ENCODE measurements at regions not wholly inside any gene's neighbourhood (a gene's known extent, or its start where the extent isn't known, plus 50 kb on each side); places are given as distances from the start of the nearest gene placed in this dataset.

GRCh38 chr21:27839512-27840115 is 872.7 kb upstream of the ADAMTS5 start:
- no peak for FAIRE-seq

DNA sequence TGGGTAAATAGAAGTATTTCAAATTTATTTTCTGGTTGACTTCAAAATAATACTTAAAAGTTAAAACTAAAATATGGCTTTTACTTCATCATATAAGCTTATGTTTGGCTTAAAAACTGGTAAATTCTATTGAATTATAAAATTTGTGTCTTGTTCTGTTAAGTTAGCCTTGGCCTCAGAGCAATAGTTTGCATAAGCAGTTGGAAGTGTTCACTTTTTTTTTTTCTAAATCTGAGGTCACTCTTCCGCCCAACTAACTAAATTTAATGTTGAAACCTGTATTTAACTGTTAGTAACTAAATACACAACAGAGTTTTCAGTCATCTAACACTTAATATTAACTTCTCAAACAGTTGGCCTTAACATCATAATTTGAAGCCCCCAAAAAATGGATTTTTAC is 871.7 kb upstream of the ADAMTS5 start:
- no peak for FAIRE-seq

- no peak for FAIRE-seq
These were observed 871.0 kb upstream of the ADAMTS5 start for GRCh38 chr21:27837936-27838335.

DNA sequence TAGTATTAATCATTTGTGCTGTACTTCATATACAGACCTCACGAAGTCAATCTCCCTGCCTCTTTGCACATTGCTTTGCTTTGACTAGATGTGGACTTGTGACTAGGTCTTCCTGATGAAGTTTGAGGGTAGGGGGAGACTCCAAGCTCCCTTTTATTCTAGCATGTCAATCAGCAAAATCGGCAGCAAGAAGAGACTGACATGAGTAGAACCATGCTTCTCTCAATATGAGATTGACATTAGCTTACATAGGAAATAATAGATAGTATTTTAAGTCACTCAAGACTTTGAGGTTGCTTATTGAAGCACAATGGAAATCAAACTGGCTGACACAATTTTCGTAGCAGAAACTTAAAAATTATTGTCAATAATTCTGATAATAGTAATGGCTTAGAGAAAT is 866.4 kb upstream of the ADAMTS5 start:
- no peak for FAIRE-seq

DNA sequence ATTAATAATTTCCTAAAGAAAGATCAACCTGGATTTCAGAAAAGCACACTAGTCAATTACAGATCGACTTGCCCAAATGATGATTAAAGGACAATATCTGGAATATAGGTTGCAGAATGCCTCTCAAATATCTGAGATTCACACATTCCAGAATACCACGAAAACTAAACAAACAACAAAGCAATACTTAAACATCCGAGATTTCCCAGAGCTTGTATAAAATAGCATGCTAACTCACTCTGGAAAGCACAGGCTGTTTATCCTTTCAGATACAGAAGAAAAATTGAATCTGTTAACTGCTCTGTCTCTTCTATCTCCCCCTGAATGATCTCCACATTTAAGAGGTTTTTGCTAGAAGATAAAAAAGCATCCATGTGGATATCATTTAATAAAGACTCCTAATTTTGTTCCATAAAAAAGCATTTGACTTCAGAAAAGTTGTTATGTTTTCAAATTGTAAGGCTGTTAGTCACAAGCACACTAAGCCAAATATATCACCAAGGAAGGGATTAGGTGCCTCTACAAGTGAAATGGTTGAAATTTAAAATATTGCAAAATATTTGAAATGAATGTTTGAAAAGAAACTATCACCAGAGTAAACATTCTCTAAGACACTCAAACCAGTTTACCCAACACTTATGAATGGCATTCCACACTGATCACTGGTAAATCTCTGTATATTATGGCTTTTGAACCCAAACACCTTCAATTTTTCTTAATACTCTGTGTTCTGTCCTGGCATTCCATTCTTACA is 865.1 kb upstream of the ADAMTS5 start:
- FAIRE-seq = no peak

- no peak for FAIRE-seq
These were observed 864.3 kb upstream of the ADAMTS5 start for GRCh38 chr21:27831177-27831576.

DNA sequence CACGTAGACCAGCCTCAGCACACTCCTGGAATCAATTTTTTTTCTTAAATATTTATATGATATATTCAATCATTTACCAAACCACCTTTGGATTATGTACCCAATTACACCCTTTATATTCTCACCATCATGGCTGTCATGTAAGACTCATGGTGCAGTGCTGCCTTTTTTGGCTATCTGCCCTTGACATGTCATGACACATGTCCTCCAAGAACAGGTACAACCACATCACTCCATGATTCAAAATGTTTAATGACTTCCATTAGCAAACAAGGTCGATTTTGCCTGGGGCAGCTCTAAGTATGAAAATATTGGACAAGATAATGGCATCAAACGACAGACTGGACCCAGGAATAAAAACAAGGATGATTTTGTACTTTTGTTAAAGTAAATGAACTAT is 861.1 kb upstream of the ADAMTS5 start:
- FAIRE-seq = no peak

GRCh38 chr21:27825035-27825434 is 858.1 kb upstream of the ADAMTS5 start:
- no peak for FAIRE-seq

GRCh38 chr21:27823652-27824201 is 856.8 kb upstream of the ADAMTS5 start:
- FAIRE-seq = no peak

- FAIRE-seq = no peak
These were observed 853.5 kb upstream of the ADAMTS5 start for GRCh38 chr21:27820342-27820741.

DNA sequence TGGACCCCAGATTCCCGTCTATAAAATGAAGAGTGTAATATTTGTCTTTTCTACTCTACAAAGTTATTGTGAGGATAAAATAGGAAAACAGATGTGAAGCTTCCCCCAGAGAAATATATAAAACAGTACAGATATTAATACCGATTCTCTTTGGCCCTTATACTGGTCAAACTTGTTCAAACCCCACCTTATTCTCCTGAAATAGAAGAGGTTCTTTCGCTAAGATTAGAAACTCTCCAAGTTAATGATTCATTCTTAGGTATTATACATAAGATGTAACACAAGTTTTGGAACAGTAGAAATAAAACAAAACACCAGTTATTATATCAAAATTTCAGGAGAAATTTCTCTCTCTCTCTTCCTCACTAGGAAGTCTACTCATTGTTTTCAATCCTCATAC is 852.4 kb upstream of the ADAMTS5 start:
- no peak for FAIRE-seq

- FAIRE-seq = no peak
These were observed 852.0 kb upstream of the ADAMTS5 start for GRCh38 chr21:27818847-27819246.

DNA sequence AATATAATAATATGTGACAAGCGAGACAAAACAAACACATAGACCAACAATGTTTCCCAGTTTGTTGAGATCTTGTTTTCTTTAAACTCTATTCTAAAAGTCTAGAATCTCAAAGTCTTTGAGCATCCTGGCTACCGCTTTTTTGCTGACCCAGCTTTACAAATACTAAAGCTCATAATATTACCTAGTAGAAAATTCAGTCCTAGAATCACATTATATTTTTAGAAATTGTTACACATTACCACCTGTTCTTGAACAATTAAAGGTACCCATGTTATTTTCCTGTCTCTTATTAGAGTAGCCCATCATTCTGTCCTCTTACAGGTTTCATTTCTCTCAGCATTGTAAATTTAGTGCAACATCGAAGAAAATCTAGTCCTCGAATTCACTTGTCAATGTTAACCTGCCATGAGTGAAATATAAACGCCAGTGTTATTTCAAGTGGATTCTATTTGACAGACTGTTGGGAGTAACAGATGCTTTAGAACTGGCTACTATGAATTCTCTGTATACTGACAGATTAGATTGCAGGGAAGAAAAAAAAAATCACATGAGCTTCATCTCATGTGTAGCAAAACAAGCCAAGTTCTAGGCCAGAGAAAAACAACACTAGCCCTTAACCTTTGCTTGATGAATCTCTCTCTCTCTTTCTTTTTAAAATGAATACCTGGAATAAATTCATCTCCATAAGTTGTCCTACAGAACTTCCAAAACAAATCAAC is 851.2 kb upstream of the ADAMTS5 start:
- no peak for FAIRE-seq

GRCh38 chr21:27817074-27817473 is 850.2 kb upstream of the ADAMTS5 start:
- FAIRE-seq = no peak

DNA sequence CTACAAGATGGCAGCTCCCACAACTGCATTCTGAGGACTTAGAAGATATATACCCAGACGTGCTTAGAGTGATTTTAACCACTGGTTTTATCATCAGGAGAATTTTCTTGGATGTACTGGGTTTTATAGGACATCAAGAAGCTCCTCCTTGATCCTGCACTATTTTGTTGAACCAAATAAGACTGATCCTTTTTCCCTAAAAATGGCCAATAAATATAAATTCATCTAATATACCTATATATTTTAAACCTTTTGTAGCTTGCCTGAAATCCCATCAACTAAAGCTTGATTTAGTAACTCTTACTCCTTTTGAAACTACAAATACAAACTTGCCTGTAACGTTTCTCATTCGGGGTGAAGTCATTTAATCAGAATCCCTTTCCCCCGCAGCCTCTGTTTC is 849.4 kb upstream of the ADAMTS5 start:
- FAIRE-seq = no peak

DNA sequence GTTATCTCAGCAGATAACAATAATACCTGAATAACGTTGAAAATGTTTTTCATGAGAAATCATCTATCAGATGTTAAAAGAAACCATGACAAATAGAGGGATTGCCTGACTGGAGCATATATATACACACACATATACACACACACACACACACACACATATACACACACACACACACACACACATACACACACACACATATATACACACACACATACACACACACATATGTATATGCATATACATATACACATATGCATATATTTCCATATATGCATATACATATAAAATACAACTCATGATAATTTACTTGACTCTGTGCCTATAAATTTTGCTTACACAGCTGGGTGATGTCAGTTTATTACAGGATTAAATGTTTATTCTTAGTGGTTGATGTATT is 847.3 kb upstream of the ADAMTS5 start:
- FAIRE-seq = no peak

DNA sequence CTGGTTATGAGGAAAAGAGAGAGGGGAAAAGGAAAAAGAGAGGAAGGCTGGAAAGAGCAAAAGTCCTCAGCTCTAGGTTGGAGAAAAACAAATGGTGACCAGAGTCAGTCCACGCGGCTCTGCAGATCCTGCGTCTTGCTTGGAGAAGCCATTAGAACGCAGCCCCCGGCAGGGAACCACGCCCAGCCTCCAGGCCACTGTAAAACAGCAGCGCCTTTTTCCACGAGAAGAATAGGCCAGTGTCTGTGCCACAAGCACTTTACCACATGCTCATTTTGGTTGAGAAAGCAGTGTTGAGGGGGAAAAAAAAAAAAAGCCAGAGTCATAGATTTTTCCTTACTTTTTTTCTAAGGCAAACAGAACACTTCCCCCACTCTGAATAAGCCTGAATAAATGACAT is 846.9 kb upstream of the ADAMTS5 start:
- FAIRE-seq = no peak

- FAIRE-seq = no peak
These were observed 846.5 kb upstream of the ADAMTS5 start for GRCh38 chr21:27813344-27813743.

DNA sequence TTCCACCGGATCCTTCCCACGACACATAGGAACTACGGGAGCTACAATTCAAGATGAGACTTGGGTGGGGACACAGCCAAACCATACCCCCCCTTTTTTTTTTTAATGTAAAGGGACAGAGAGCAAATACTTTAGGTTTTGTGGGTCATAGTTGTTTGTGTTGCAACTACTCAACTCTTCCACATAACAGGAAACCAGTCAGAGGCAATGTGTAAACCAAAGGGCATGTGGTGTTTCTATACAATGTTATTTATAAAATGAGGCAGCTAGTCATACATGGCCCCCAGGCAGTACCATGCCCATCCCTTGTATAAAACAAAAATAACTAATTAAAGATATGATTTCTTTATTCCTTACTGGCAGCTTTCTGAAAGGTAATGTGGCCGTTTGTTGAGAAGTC is 845.4 kb upstream of the ADAMTS5 start:
- no peak for FAIRE-seq

GRCh38 chr21:27808923-27809322 is 842.0 kb upstream of the ADAMTS5 start:
- no peak for FAIRE-seq

GRCh38 chr21:27807596-27807995 is 840.7 kb upstream of the ADAMTS5 start:
- no peak for FAIRE-seq

DNA sequence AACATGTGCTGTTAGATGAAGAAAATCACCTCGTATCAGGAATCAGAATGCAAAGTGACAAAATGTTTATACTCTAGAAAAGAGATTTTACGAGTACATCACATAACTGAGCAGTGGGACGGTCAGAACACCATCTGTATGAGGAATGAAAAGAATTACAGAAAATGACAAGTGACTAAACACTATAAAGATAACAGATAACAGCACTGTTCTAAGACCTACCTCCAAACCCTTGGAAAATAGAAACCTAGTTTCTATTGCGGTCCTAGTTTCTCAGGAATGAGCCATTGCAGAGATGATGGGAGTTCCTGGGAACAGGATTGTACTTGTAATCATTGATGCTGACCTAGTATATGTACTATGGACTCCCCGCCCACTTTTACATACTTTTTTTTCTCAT is 839.4 kb upstream of the ADAMTS5 start:
- FAIRE-seq = peak; percentile 97

DNA sequence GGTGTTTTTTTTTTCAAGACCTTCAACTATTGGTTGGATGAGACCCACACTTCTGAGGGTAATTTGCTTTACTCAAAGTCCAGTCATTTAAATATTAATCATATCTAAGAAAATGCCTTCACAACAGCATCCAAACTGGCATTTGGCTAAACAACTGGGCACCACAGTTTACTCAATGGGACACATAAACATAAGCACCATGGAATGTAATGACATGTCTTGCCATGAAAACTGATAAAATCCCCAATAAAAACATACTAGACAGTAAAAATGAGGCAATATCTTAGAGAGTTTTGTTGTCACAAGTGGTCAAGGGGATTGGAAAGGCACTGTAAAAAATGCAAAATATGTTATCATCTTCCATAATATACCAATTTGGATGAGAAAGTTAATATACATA is 838.8 kb upstream of the ADAMTS5 start:
- no peak for FAIRE-seq

DNA sequence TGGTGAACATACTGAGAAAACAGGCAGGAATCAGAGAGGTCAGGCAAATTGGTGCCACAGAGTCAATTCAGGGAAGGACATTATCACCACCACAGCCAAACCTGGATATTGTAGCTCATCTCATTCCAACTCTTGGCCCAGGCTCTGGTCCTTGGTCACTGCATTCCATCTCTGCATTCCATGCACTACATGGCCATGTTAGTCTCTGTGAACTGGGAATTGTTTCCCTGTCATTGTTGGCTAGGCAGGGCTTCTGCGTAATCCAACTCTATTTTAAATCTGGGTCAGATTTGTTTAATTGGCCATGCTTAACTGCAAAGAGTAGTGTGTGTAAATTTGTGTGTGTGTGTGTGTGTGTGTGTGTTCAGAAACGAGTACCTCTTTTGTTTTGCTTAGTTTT is 837.6 kb upstream of the ADAMTS5 start:
- no peak for FAIRE-seq

All from endometrium (tissue), 2 donors.